Adrenal gland (tissue), 5 donors: ENCODE measurements at regions not wholly inside any gene's neighbourhood (a gene's known extent, or its start where the extent isn't known, plus 50 kb on each side); places are given as distances from the start of the nearest gene placed in this dataset.

ENCODE experiments used
- POLR2A ChIP-seq, 2 donors: fragments of 450-650 bp; IDR thresholded peaks; one replicate each; pipeline ENCODE4 v1.6.1; 2017; ENCODE audit warnings: antibody characterized with exemption in 2 of 2, mild to moderate bottlenecking in 2 of 2, moderate library complexity in 1 of 2
- TF ChIP-seq, protein P1 (sequence below), 6 experiments: fragments of 450-650 bp in 4 of 6; fragments of 200-600 bp in 2 of 6; sonication (generic) in 1 of 6; IDR thresholded peaks; 1 replicate in 5 of 6; 2 replicates in 1 of 6; pipeline versions ENCODE4 v1.5.1 to v1.8.0; 2016 to 2021; ENCODE audit warnings: antibody characterized with exemption in 6 of 6, mild to moderate bottlenecking in 2 of 6, moderate library complexity in 1 of 6
- donor health status: DM: no; HTN: no; CAD: no.

DNA sequence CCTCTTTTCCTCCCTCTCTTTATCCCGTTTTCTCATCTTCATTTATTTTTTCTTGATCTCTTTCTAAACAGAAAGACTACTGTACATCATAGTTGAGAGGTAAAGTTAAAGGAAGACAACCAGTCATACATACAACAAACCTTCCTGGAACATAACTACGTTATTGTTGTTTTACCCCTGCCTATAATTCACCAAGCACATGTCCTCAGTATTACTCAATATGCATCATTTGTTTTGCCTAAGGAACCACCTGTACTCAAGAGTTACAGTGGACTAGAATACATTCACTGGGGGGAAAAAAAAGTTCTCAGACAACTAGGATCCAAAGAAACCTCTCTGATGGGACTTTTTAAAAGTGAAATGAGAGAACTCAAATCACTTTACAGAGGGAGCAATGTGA is 344.7 kb upstream of the RBMS3 start:
- TF ChIP-seq, protein P1, sequence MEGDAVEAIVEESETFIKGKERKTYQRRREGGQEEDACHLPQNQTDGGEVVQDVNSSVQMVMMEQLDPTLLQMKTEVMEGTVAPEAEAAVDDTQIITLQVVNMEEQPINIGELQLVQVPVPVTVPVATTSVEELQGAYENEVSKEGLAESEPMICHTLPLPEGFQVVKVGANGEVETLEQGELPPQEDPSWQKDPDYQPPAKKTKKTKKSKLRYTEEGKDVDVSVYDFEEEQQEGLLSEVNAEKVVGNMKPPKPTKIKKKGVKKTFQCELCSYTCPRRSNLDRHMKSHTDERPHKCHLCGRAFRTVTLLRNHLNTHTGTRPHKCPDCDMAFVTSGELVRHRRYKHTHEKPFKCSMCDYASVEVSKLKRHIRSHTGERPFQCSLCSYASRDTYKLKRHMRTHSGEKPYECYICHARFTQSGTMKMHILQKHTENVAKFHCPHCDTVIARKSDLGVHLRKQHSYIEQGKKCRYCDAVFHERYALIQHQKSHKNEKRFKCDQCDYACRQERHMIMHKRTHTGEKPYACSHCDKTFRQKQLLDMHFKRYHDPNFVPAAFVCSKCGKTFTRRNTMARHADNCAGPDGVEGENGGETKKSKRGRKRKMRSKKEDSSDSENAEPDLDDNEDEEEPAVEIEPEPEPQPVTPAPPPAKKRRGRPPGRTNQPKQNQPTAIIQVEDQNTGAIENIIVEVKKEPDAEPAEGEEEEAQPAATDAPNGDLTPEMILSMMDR (IDR thresholded peaks at IDR 0.05), result no peak
- TF ChIP-seq POLR2A (IDR thresholded peaks at IDR 0.05), result no peak
